ENCODE measurements at regions not wholly inside any gene's neighbourhood (a gene's known extent, or its start where the extent isn't known, plus 50 kb on each side); places are given as distances from the start of the nearest gene placed in this dataset.

- TF ChIP-seq, protein P1, sequence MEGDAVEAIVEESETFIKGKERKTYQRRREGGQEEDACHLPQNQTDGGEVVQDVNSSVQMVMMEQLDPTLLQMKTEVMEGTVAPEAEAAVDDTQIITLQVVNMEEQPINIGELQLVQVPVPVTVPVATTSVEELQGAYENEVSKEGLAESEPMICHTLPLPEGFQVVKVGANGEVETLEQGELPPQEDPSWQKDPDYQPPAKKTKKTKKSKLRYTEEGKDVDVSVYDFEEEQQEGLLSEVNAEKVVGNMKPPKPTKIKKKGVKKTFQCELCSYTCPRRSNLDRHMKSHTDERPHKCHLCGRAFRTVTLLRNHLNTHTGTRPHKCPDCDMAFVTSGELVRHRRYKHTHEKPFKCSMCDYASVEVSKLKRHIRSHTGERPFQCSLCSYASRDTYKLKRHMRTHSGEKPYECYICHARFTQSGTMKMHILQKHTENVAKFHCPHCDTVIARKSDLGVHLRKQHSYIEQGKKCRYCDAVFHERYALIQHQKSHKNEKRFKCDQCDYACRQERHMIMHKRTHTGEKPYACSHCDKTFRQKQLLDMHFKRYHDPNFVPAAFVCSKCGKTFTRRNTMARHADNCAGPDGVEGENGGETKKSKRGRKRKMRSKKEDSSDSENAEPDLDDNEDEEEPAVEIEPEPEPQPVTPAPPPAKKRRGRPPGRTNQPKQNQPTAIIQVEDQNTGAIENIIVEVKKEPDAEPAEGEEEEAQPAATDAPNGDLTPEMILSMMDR (IDR thresholded peaks at IDR 0.05), result no peak
- no peak for TF ChIP-seq POLR2A (IDR thresholded peaks at IDR 0.05)
These were observed 282.3 kb upstream of the MEX3C start for GRCh38 chr18:51479736-51480135.
